HL-60 (cell line): ENCODE measurements at regions not wholly inside any gene's neighbourhood (a gene's known extent, or its start where the extent isn't known, plus 50 kb on each side); places are given as distances from the start of the nearest gene placed in this dataset.

Source experiments
- POLR2AphosphoS5 ChIP-seq: IDR thresholded peaks from 2 replicates; pipeline ENCODE4 v1.6.1; 2012; ENCODE audit warnings: low read depth
- SPI1 ChIP-seq: IDR thresholded peaks from 2 replicates; pipeline ENCODE4 v1.6.1; 2012; ENCODE audit warnings: low read depth, mild to moderate bottlenecking, borderline replicate concordance
- TF ChIP-seq, protein P1 (sequence below): IDR thresholded peaks from one replicate; pipeline ENCODE4 v1.5.1; 2011; ENCODE audit warnings: low read length, control low read depth, inconsistent platforms; ENCODE audit not compliant: insufficient read depth
- TF ChIP-seq, protein P2 (sequence below): IDR thresholded peaks from 2 replicates; pipeline ENCODE4 v1.6.1; 2012; ENCODE audit warnings: low read depth; ENCODE audit not compliant: insufficient replicate concordance

DNA sequence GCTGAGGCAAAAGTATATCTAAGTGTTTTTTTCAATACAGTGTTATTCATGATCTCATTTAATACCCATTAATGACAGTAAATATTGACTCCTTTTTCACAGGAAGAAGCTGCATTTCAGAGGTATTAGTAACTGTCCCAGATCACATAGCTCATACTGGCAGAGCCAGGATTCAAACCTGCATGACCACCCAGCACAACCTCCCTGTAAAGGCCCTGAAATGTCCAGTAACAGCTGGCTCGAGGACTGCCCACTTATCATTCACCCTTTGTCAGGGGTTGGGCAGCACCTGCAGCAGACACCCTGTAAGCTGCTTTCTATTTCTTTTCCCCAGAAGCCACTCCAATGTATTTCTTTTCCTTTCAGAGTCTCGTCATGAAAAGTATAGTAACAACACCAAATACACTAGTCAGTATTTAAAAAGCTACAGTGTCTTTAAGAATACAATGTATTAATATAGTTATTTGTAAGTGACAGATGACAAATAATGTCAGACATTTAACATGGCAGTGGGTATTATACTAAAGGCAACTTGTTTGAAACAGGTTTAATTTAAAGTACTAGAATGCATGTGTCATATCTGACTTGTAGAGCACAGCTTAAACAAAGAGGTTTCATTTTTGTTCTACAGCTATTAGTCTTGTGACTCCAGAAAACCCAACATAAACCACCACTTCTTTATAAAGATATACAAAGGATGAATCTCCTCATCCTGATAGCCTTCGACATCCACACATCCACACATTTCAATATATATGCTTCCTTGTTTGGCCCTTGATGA is 841.6 kb upstream of the GJE1 start:
- TF ChIP-seq, protein P1, sequence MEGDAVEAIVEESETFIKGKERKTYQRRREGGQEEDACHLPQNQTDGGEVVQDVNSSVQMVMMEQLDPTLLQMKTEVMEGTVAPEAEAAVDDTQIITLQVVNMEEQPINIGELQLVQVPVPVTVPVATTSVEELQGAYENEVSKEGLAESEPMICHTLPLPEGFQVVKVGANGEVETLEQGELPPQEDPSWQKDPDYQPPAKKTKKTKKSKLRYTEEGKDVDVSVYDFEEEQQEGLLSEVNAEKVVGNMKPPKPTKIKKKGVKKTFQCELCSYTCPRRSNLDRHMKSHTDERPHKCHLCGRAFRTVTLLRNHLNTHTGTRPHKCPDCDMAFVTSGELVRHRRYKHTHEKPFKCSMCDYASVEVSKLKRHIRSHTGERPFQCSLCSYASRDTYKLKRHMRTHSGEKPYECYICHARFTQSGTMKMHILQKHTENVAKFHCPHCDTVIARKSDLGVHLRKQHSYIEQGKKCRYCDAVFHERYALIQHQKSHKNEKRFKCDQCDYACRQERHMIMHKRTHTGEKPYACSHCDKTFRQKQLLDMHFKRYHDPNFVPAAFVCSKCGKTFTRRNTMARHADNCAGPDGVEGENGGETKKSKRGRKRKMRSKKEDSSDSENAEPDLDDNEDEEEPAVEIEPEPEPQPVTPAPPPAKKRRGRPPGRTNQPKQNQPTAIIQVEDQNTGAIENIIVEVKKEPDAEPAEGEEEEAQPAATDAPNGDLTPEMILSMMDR = no peak
- TF ChIP-seq POLR2AphosphoS5 (no peak), SPI1 (no peak)
- TF ChIP-seq, protein P2, sequence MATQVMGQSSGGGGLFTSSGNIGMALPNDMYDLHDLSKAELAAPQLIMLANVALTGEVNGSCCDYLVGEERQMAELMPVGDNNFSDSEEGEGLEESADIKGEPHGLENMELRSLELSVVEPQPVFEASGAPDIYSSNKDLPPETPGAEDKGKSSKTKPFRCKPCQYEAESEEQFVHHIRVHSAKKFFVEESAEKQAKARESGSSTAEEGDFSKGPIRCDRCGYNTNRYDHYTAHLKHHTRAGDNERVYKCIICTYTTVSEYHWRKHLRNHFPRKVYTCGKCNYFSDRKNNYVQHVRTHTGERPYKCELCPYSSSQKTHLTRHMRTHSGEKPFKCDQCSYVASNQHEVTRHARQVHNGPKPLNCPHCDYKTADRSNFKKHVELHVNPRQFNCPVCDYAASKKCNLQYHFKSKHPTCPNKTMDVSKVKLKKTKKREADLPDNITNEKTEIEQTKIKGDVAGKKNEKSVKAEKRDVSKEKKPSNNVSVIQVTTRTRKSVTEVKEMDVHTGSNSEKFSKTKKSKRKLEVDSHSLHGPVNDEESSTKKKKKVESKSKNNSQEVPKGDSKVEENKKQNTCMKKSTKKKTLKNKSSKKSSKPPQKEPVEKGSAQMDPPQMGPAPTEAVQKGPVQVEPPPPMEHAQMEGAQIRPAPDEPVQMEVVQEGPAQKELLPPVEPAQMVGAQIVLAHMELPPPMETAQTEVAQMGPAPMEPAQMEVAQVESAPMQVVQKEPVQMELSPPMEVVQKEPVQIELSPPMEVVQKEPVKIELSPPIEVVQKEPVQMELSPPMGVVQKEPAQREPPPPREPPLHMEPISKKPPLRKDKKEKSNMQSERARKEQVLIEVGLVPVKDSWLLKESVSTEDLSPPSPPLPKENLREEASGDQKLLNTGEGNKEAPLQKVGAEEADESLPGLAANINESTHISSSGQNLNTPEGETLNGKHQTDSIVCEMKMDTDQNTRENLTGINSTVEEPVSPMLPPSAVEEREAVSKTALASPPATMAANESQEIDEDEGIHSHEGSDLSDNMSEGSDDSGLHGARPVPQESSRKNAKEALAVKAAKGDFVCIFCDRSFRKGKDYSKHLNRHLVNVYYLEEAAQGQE = no peak
